Psoas muscle (tissue), 7 donors: ENCODE measurements at regions not wholly inside any gene's neighbourhood (a gene's known extent, or its start where the extent isn't known, plus 50 kb on each side); places are given as distances from the start of the nearest gene placed in this dataset.
A peak's percentile ranks its signal among the peaks of the same experiment; 100 is the strongest.

Experiments
- ATAC-seq, 4 donors: fragments of 200-7000 bp; cut with Tn5 transposase; one replicate each; pipeline ENCODE4 v1.9.1; 2020; ENCODE audit warnings: moderate library complexity in 3 of 4, mild to moderate bottlenecking in 2 of 4
- DNase-seq, 2 donors: peaks; one replicate each; pipeline ENCODE4 v3.0.0-alpha.2; 2020
- H3K27ac ChIP-seq: fragments of 200-600 bp; one replicate; pipeline ENCODE4 v1.8.0; 2022
- H3K27me3 ChIP-seq, 3 donors: fragments of 200-600 bp in 1 of 3; one replicate each; pipeline versions ENCODE4 v1.6.1 to v1.8.0; 2013 to 2022; ENCODE audit warnings: low read length in 2 of 3, mild to moderate bottlenecking in 2 of 3, moderate library complexity in 1 of 3; ENCODE audit not compliant: insufficient read depth in 3 of 3
- H3K36me3 ChIP-seq, 2 donors: fragments of 200-600 bp in 1 of 2; one replicate each; pipeline versions ENCODE4 v1.6.1 to v1.8.0; 2013 to 2022; ENCODE audit warnings: low read depth in 1 of 2, mild to moderate bottlenecking in 1 of 2, moderate library complexity in 1 of 2; ENCODE audit not compliant: insufficient read depth in 1 of 2
- H3K4me1 ChIP-seq: fragments of 200-600 bp; one replicate; pipeline ENCODE4 v1.8.0; 2022
- H3K4me3 ChIP-seq: fragments of 200-600 bp; one replicate; pipeline ENCODE4 v1.8.0; 2022; ENCODE audit warnings: mild to moderate bottlenecking
- H3K9me3 ChIP-seq: fragments of 200-600 bp; one replicate; pipeline ENCODE4 v1.8.0; 2022
- CTCF ChIP-seq: fragments of 200-600 bp; IDR thresholded peaks from one replicate; pipeline ENCODE4 v1.8.0; 2022; ENCODE audit warnings: antibody characterized with exemption
- WGBS, 3 donors: extraction: QIAGEN DNeasy Blood & Tissue Kit; methylation state at CpG; one replicate each; pipeline versions ENCODE4 v1.1.6 to v1.1.7; 2013; 5-methylcytosine and 5-hydroxymethylcytosine counted together
- intact Hi-C, 2 donors: fragments of 100-400 bp; cut with DNase I; formaldehyde crosslinking; loops; one replicate each; pipeline versions ENCODE4 v1.11.0 to v1.14.2; 2022
- donor health status: healthy with polysubstance abuse.
- donor health status: DM: no; HTN: no; CAD: no; lungs with moderate emphysema.
- donor health status: Bipolar disorder and iron deficiency.
- donor health status: healthy.
- donor health status: DM: yes; HTN: yes; CAD: no.
- donor health status: DM: no; HTN: no; CAD: no.
- donor health status: DM: yes; HTN: yes; CAD: no.

- peaks cover 23% of the 10 kb centered on the region for H3K4me1 ChIP-seq
- H3K27ac ChIP-seq = no peak overlapping the region
- ATAC-seq (peak in 1 of 4 donors; percentile 47), DNase-seq (peak in 1 of 2 donors; percentile 17)
- intact Hi-C loops = loop anchor here in 1 of 2 donors (2.0 kb wide), 1 partner anchor 17 kb away; no protein-coding TSS in a partner anchor
- no peak overlapping the region for H3K4me3 ChIP-seq
- no peak for TF ChIP-seq CTCF
- H3K36me3 ChIP-seq = no peaks in the 10 kb centered on the region
- no peaks in the 10 kb centered on the region for H3K9me3 ChIP-seq
- 64 to 73% (median 71%) methylated on average over 5 of the region's 5 CpGs for WGBS, 3 donors
- no peaks in the 10 kb centered on the region for H3K27me3 ChIP-seq
These were observed 385.8 kb downstream of the DLEU7 start for GRCh38 chr13:50457415-50458393.

- peak in 1 of 4 donors; percentile 56 for ATAC-seq
- Histone ChIP-seq H3K9me3 (no peaks in the 10 kb centered on the region), H3K4me3 (no peak overlapping the region), H3K4me1 (peaks cover 13% of the 10 kb centered on the region), H3K27ac (no peak overlapping the region), H3K27me3 (no peaks in the 10 kb centered on the region), H3K36me3 (no peaks in the 10 kb centered on the region)
- intact Hi-C loops = no loop called here
- WGBS, 3 donors = 70 to 77% (median 76%) methylated on average over 2 of the region's 2 CpGs
- no peak for DNase-seq
- no peak for TF ChIP-seq CTCF
These were observed 384.4 kb downstream of the DLEU7 start for GRCh38 chr13:50459046-50459445.

- Histone ChIP-seq H3K4me3 (no peak overlapping the region), H3K36me3 (no peaks in the 10 kb centered on the region), H3K27me3 (no peaks in the 10 kb centered on the region), H3K4me1 (peaks cover 10% of the 10 kb centered on the region), H3K9me3 (no peaks in the 10 kb centered on the region), H3K27ac (no peak overlapping the region)
- TF ChIP-seq CTCF = no peak
- intact Hi-C loops = no loop called here
- DNase-seq (no peak), ATAC-seq (no peak)
These were observed 383.8 kb downstream of the DLEU7 start for GRCh38 chr13:50459658-50460057.

- intact Hi-C loops = no loop called here
- TF ChIP-seq CTCF = no peak
- H3K27ac ChIP-seq = no peak overlapping the region
- H3K4me3 ChIP-seq = no peak overlapping the region
- no peak for ATAC-seq
- H3K36me3 ChIP-seq = no peaks in the 10 kb centered on the region
- H3K9me3 ChIP-seq = no peaks in the 10 kb centered on the region
- H3K27me3 ChIP-seq = no peaks in the 10 kb centered on the region
- H3K4me1 ChIP-seq = peaks cover 10% of the 10 kb centered on the region
- 85 to 88% (median 85%) methylated on average over 1 of the region's 1 CpG for WGBS, 3 donors
- DNase-seq = no peak
These were observed 383.1 kb downstream of the DLEU7 start for GRCh38 chr13:50460358-50460757.
